ENCODE measurements at regions not wholly inside any gene's neighbourhood (a gene's known extent, or its start where the extent isn't known, plus 50 kb on each side); places are given as distances from the start of the nearest gene placed in this dataset.

- Histone ChIP-seq H2BK120ac (ENCODE audit: low read depth, low read length) (no peak overlapping the region), H2BK15ac (ENCODE audit: low read depth, poor library complexity, severe bottlenecking) (no peak overlapping the region), H3K18ac (ENCODE audit: low read depth in 1 of 2, low read length in 2 of 2) (no peak overlapping the region), H3K4me1 (ENCODE audit: control insufficient read depth, insufficient read depth, low read depth, low read length) (no peaks in the 10 kb centered on the region), H3K23ac (ENCODE audit: low read length in 2 of 2) (no peak overlapping the region), H3K14ac (ENCODE audit: low read length in 2 of 2) (no peak overlapping the region), H2AK5ac (ENCODE audit: low read length, severe bottlenecking) (no peak overlapping the region), H3K9me3 (ENCODE audit: control insufficient read depth, low read length) (no peaks in the 10 kb centered on the region), H3K4me2 (ENCODE audit: low read length, poor library complexity, severe bottlenecking) (no peak overlapping the region), H4K91ac (ENCODE audit: low read length) (no peak overlapping the region), H2BK5ac (ENCODE audit: low read depth, low read length, poor library complexity, severe bottlenecking) (no peak overlapping the region), H2BK12ac (ENCODE audit: low read length in 2 of 2) (no peak overlapping the region), H3K27me3 (ENCODE audit: control insufficient read depth in 1 of 2, insufficient read depth in 1 of 2, low read length in 2 of 2) (no peaks in the 10 kb centered on the region), H3K79me1 (replicated peaks; ENCODE audit: low read length, poor library complexity, severe bottlenecking) (no peaks in the 10 kb centered on the region), H3K9ac (ENCODE audit: low read length) (no peak overlapping the region), H3K36me3 (ENCODE audit: control insufficient read depth in 1 of 2, insufficient read depth in 2 of 2, low read depth in 1 of 2, low read length in 2 of 2) (no peaks in the 10 kb centered on the region), H4K8ac (ENCODE audit: low read length) (no peak overlapping the region), H3K4me3 (ENCODE audit: insufficient read depth in 1 of 2, low read depth in 1 of 2, low read length in 2 of 2) (no peak overlapping the region), H3K27ac (ENCODE audit: low read length, poor library complexity, severe bottlenecking) (no peak overlapping the region), H3K4ac (ENCODE audit: low read depth in 1 of 2, low read length in 2 of 2) (no peak overlapping the region), H2AFZ (ENCODE audit: low read depth, low read length) (no peak overlapping the region)
- 100% methylated on average over 1 of the region's 3 CpGs for WGBS
- no peak for DNase-seq
Observed at GRCh38 chr14:37997017-37997416, 210.7 kb upstream of the SSTR1 start.

DNA sequence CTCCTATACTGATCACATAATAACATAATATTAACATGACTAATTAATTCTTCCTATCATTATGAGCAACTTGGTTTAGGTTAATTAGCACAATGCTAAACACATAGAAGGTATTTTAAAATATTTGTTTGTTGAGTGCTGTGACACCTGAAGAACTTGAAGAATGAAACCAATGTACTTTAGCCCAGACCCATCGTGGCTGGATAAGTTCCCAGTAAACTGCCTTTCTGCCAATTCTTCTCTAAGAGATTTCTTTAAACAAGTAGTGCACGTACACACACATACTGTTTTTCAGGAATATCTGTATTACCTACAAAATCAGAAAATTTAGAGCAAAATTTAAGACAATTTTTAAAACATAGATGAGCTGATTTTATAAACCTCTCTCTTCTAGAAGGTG, 207.4 kb upstream of the SSTR1 start:
- WGBS = 95% methylated on average over 2 of the region's 2 CpGs
- H3K14ac ChIP-seq (ENCODE audit: low read length in 2 of 2) = no peak overlapping the region

GRCh38 chr14:38001501-38001900, 206.2 kb upstream of the SSTR1 start:
- WGBS = 83% methylated on average over 1 of the region's 1 CpG
- no peak overlapping the region for H3K4ac ChIP-seq (ENCODE audit: low read depth in 1 of 2, low read length in 2 of 2)
- no peaks in the 10 kb centered on the region for H3K4me1 ChIP-seq (ENCODE audit: control insufficient read depth, insufficient read depth, low read depth, low read length)
- H3K4me2 ChIP-seq (ENCODE audit: low read length, poor library complexity, severe bottlenecking) = no peak overlapping the region
- no peak overlapping the region for H2BK5ac ChIP-seq (ENCODE audit: low read depth, low read length, poor library complexity, severe bottlenecking)
- H2AFZ ChIP-seq (ENCODE audit: low read depth, low read length) = no peak overlapping the region
- no peak overlapping the region for H4K91ac ChIP-seq (ENCODE audit: low read length)
- no peak overlapping the region for H2BK120ac ChIP-seq (ENCODE audit: low read depth, low read length)
- no peak for DNase-seq
- no peak overlapping the region for H2AK5ac ChIP-seq (ENCODE audit: low read length, severe bottlenecking)
- H3K4me3 ChIP-seq (ENCODE audit: insufficient read depth in 1 of 2, low read depth in 1 of 2, low read length in 2 of 2) = no peak overlapping the region
- H3K9ac ChIP-seq (ENCODE audit: low read length) = no peak overlapping the region
- H2BK15ac ChIP-seq (ENCODE audit: low read depth, poor library complexity, severe bottlenecking) = no peak overlapping the region
- no peaks in the 10 kb centered on the region for H3K27me3 ChIP-seq (ENCODE audit: control insufficient read depth in 1 of 2, insufficient read depth in 1 of 2, low read length in 2 of 2)
- H3K18ac ChIP-seq (ENCODE audit: low read depth in 1 of 2, low read length in 2 of 2) = no peak overlapping the region
- H3K36me3 ChIP-seq (ENCODE audit: control insufficient read depth in 1 of 2, insufficient read depth in 2 of 2, low read depth in 1 of 2, low read length in 2 of 2) = no peaks in the 10 kb centered on the region
- H3K27ac ChIP-seq (ENCODE audit: low read length, poor library complexity, severe bottlenecking) = no peak overlapping the region
- no peaks in the 10 kb centered on the region for H3K79me1 ChIP-seq (replicated peaks; ENCODE audit: low read length, poor library complexity, severe bottlenecking)
- H2BK12ac ChIP-seq (ENCODE audit: low read length in 2 of 2) = no peak overlapping the region
- no peak overlapping the region for H3K14ac ChIP-seq (ENCODE audit: low read length in 2 of 2)
- no peaks in the 10 kb centered on the region for H3K9me3 ChIP-seq (ENCODE audit: control insufficient read depth, low read length)
- no peak overlapping the region for H4K8ac ChIP-seq (ENCODE audit: low read length)
- no peak overlapping the region for H3K23ac ChIP-seq (ENCODE audit: low read length in 2 of 2)

More for the DNA sequence above, 207.4 kb upstream of the SSTR1 start:
- Histone ChIP-seq H3K9me3 (ENCODE audit: control insufficient read depth, low read length) (no peaks in the 10 kb centered on the region), H3K4me3 (ENCODE audit: insufficient read depth in 1 of 2, low read depth in 1 of 2, low read length in 2 of 2) (no peak overlapping the region), H2BK5ac (ENCODE audit: low read depth, low read length, poor library complexity, severe bottlenecking) (no peak overlapping the region), H3K9ac (ENCODE audit: low read length) (no peak overlapping the region), H2BK15ac (ENCODE audit: low read depth, poor library complexity, severe bottlenecking) (no peak overlapping the region), H3K36me3 (ENCODE audit: control insufficient read depth in 1 of 2, insufficient read depth in 2 of 2, low read depth in 1 of 2, low read length in 2 of 2) (no peaks in the 10 kb centered on the region), H3K18ac (ENCODE audit: low read depth in 1 of 2, low read length in 2 of 2) (no peak overlapping the region), H3K23ac (ENCODE audit: low read length in 2 of 2) (no peak overlapping the region), H2AK5ac (ENCODE audit: low read length, severe bottlenecking) (no peak overlapping the region), H3K4ac (ENCODE audit: low read depth in 1 of 2, low read length in 2 of 2) (no peak overlapping the region), H2BK12ac (ENCODE audit: low read length in 2 of 2) (no peak overlapping the region), H2AFZ (ENCODE audit: low read depth, low read length) (no peak overlapping the region), H3K4me2 (ENCODE audit: low read length, poor library complexity, severe bottlenecking) (no peak overlapping the region), H2BK120ac (ENCODE audit: low read depth, low read length) (no peak overlapping the region), H4K8ac (ENCODE audit: low read length) (no peak overlapping the region), H3K27ac (ENCODE audit: low read length, poor library complexity, severe bottlenecking) (no peak overlapping the region), H3K79me1 (replicated peaks; ENCODE audit: low read length, poor library complexity, severe bottlenecking) (no peaks in the 10 kb centered on the region), H4K91ac (ENCODE audit: low read length) (no peak overlapping the region), H3K27me3 (ENCODE audit: control insufficient read depth in 1 of 2, insufficient read depth in 1 of 2, low read length in 2 of 2) (no peaks in the 10 kb centered on the region), H3K4me1 (ENCODE audit: control insufficient read depth, insufficient read depth, low read depth, low read length) (no peaks in the 10 kb centered on the region)
- DNase-seq = no peak

DNA sequence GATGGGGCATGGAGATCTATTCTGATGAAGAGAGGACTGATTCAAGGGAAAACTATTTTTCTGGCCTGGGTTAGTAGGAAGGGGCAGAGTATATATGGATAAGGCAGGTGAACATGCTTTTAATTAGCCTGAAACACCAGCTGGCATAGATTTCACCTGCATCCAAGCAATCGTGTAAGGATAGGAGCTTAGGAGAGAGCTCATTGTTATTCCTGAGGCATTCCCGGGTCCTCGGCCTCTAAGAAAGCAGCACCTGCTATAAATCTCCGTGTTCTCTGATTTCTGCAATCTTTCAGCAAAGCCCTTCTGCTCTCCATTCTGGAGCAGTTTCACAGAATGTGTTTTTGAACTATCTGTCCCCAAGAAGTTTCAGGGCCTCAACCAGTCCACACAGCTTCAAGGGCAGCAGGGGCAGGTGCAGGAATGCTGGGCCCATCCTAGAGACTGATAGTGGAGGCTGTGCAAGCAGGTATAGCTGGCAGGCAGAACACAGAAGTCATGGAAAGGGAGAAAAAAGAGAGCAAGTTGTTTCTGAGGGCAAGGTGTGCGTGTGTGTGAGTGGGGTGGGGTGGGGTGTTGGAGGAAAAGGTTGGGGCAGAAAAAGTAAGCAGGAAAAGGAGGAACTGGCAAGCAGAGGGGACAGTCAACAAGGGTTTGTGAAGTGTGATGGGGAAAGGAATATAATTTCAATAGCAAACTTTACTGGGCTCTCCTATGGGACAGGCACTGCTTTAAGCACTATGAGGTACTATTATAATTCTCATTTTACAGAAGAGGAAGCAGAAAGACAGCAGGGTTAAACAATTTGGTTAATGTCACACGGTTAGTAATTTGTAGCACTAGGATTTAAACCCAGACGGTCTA, 203.7 kb upstream of the SSTR1 start:
- H3K18ac ChIP-seq (ENCODE audit: low read depth in 1 of 2, low read length in 2 of 2) = no peak overlapping the region
- H2AK5ac ChIP-seq (ENCODE audit: low read length, severe bottlenecking) = no peak overlapping the region
- 76% methylated on average over 6 of the region's 7 CpGs for WGBS

More for the DNA sequence above, 203.7 kb upstream of the SSTR1 start:
- Histone ChIP-seq H4K8ac (ENCODE audit: low read length) (no peak overlapping the region), H3K4me3 (ENCODE audit: insufficient read depth in 1 of 2, low read depth in 1 of 2, low read length in 2 of 2) (no peak overlapping the region), H2BK12ac (ENCODE audit: low read length in 2 of 2) (no peak overlapping the region), H3K4me1 (ENCODE audit: control insufficient read depth, insufficient read depth, low read depth, low read length) (no peaks in the 10 kb centered on the region), H2BK120ac (ENCODE audit: low read depth, low read length) (no peak overlapping the region), H3K79me1 (replicated peaks; ENCODE audit: low read length, poor library complexity, severe bottlenecking) (no peaks in the 10 kb centered on the region), H2BK5ac (ENCODE audit: low read depth, low read length, poor library complexity, severe bottlenecking) (no peak overlapping the region), H3K36me3 (ENCODE audit: control insufficient read depth in 1 of 2, insufficient read depth in 2 of 2, low read depth in 1 of 2, low read length in 2 of 2) (no peaks in the 10 kb centered on the region), H4K91ac (ENCODE audit: low read length) (no peak overlapping the region), H3K4ac (ENCODE audit: low read depth in 1 of 2, low read length in 2 of 2) (no peak overlapping the region), H3K9me3 (ENCODE audit: control insufficient read depth, low read length) (no peaks in the 10 kb centered on the region), H2AFZ (ENCODE audit: low read depth, low read length) (no peak overlapping the region), H3K27ac (ENCODE audit: low read length, poor library complexity, severe bottlenecking) (no peak overlapping the region), H3K14ac (ENCODE audit: low read length in 2 of 2) (peak overlapping the region in 1 of 2 experiments; percentile 83), H3K4me2 (ENCODE audit: low read length, poor library complexity, severe bottlenecking) (no peak overlapping the region), H3K9ac (ENCODE audit: low read length) (no peak overlapping the region), H3K27me3 (ENCODE audit: control insufficient read depth in 1 of 2, insufficient read depth in 1 of 2, low read length in 2 of 2) (no peaks in the 10 kb centered on the region), H3K23ac (ENCODE audit: low read length in 2 of 2) (no peak overlapping the region), H2BK15ac (ENCODE audit: low read depth, poor library complexity, severe bottlenecking) (no peak overlapping the region)
- DNase-seq = no peak

Measured in mesenchymal stem cell (in vitro differentiated cells and primary cell).